H9 (cell line): ENCODE measurements at regions not wholly inside any gene's neighbourhood (a gene's known extent, or its start where the extent isn't known, plus 50 kb on each side); places are given as distances from the start of the nearest gene placed in this dataset.

Experiments
- DNase-seq: peaks from one replicate; pipeline ENCODE4 v3.0.0-alpha.2; 2017
- H2AFZ ChIP-seq: one replicate; pipeline ENCODE4 v1.6.1; 2013; ENCODE audit warnings: mild to moderate bottlenecking, low read length, control low read depth, moderate library complexity
- H2AK5ac ChIP-seq: 2 replicates; pipeline ENCODE4 v1.6.1; 2013; ENCODE audit warnings: low read length, control low read depth, mixed read lengths; ENCODE audit not compliant: insufficient read length
- H2BK120ac ChIP-seq: one replicate; pipeline ENCODE4 v1.6.1; 2013; ENCODE audit warnings: low read depth, mild to moderate bottlenecking, low read length, control low read depth, inconsistent platforms; ENCODE audit not compliant: poor library complexity, severe bottlenecking
- H2BK12ac ChIP-seq: 2 replicates; pipeline ENCODE4 v1.6.1; 2013; ENCODE audit warnings: low read length, control low read depth, mixed read lengths, low read depth; ENCODE audit not compliant: insufficient read length
- H2BK15ac ChIP-seq: 2 replicates; pipeline ENCODE4 v1.6.1; 2013; ENCODE audit warnings: low read depth, low read length, control low read depth
- H2BK20ac ChIP-seq: one replicate; pipeline ENCODE4 v1.6.1; 2013; ENCODE audit warnings: low read depth, mild to moderate bottlenecking, low read length, control low read depth, inconsistent platforms; ENCODE audit not compliant: poor library complexity, severe bottlenecking
- H2BK5ac ChIP-seq: 2 replicates; pipeline ENCODE4 v1.6.1; 2013; ENCODE audit warnings: low read length, control low read depth, mixed read lengths; ENCODE audit not compliant: insufficient read length
- H3K14ac ChIP-seq: 2 replicates; pipeline ENCODE4 v1.6.1; 2013; ENCODE audit warnings: low read length, control low read depth; ENCODE audit not compliant: insufficient read depth
- H3K18ac ChIP-seq: 2 replicates; pipeline ENCODE4 v1.6.1; 2013; ENCODE audit warnings: low read depth, mild to moderate bottlenecking, mixed read lengths, low read length, control low read depth; ENCODE audit not compliant: insufficient read length
- H3K23ac ChIP-seq: 2 replicates; pipeline ENCODE4 v1.6.1; 2013; ENCODE audit warnings: low read length, control low read depth, mixed read lengths, low read depth; ENCODE audit not compliant: insufficient read length
- H3K23me2 ChIP-seq: 2 replicates; pipeline ENCODE4 v1.6.1; 2013; ENCODE audit warnings: low read depth, mild to moderate bottlenecking, mixed read lengths, low read length, control low read depth; ENCODE audit not compliant: insufficient read length, poor library complexity, severe bottlenecking
- H3K27ac ChIP-seq: 2 replicates; pipeline ENCODE4 v1.5.1; 2013; ENCODE audit warnings: low read length, control low read depth, mixed read lengths, low read depth; ENCODE audit not compliant: insufficient read length
- H3K27me3 ChIP-seq: 2 replicates; pipeline ENCODE4 v1.6.1; 2013; ENCODE audit warnings: low read length, control low read depth, inconsistent platforms; ENCODE audit not compliant: insufficient read depth
- H3K4ac ChIP-seq: 2 replicates; pipeline ENCODE4 v1.6.1; 2013; ENCODE audit warnings: low read depth, mild to moderate bottlenecking, control low read depth, inconsistent platforms, low read length, moderate library complexity
- H3K4me1 ChIP-seq: 2 replicates; pipeline ENCODE4 v1.6.1; 2013; ENCODE audit warnings: low read length, control low read depth, inconsistent platforms; ENCODE audit not compliant: insufficient read depth
- H3K4me2 ChIP-seq: 2 replicates; pipeline ENCODE4 v1.6.1; 2013; ENCODE audit warnings: low read length, control low read depth, mixed read lengths; ENCODE audit not compliant: insufficient read length, insufficient read depth
- H3K56ac ChIP-seq: 2 replicates; pipeline ENCODE4 v1.6.1; 2013; ENCODE audit warnings: low read depth, mild to moderate bottlenecking, mixed read lengths, low read length, control low read depth; ENCODE audit not compliant: insufficient read length
- H3K79me1 ChIP-seq: 2 replicates; pipeline ENCODE4 v1.6.1; 2013; ENCODE audit warnings: low read depth, mild to moderate bottlenecking, moderate library complexity, low read length, control low read depth, inconsistent platforms; ENCODE audit not compliant: insufficient read depth, poor library complexity, severe bottlenecking
- H3K79me2 ChIP-seq: 2 replicates; pipeline ENCODE4 v1.6.1; 2013; ENCODE audit warnings: low read length, control low read depth, inconsistent platforms; ENCODE audit not compliant: insufficient read depth
- H3K9ac ChIP-seq: 2 replicates; pipeline ENCODE4 v1.6.1; 2013; ENCODE audit warnings: low read length, control low read depth, mixed read lengths; ENCODE audit not compliant: insufficient read length; ENCODE audit errors: extremely low read depth
- H3K9me3 ChIP-seq: one replicate; pipeline ENCODE4 v1.6.1; 2013; ENCODE audit warnings: low read depth, low read length, inconsistent platforms; ENCODE audit not compliant: control insufficient read depth
- H3T11ph ChIP-seq: one replicate; pipeline ENCODE4 v1.6.1; 2013; ENCODE audit warnings: mild to moderate bottlenecking, low read length, control low read depth, inconsistent platforms
- H4K20me1 ChIP-seq: one replicate; pipeline ENCODE4 v1.6.1; 2013; ENCODE audit not compliant: control insufficient read depth, insufficient read length, insufficient read depth
- H4K5ac ChIP-seq: 2 replicates; pipeline ENCODE4 v1.6.1; 2013; ENCODE audit warnings: low read depth, mild to moderate bottlenecking, mixed read lengths, low read length, control low read depth; ENCODE audit not compliant: insufficient read length
- H4K8ac ChIP-seq: replicated peaks from 2 replicates; pipeline ENCODE4 v1.6.1; 2013; ENCODE audit warnings: low read length, control low read depth, mixed read lengths, low read depth; ENCODE audit not compliant: insufficient read length
- H4K91ac ChIP-seq: 2 replicates; pipeline ENCODE4 v1.6.1; 2013; ENCODE audit warnings: low read depth, mild to moderate bottlenecking, moderate library complexity, mixed read lengths, low read length, control low read depth; ENCODE audit not compliant: insufficient read length
- H3K27ac Mint-ChIP-seq, 3 experiments: 2 replicates in 2 of 3; 3 replicates in 1 of 3; pipeline ENCODE4 v1.8.0; 2020 to 2021; ENCODE audit warnings: mixed read lengths in 3 of 3, mild to moderate bottlenecking in 1 of 3, moderate library complexity in 1 of 3
- H3K27me3 Mint-ChIP-seq: 2 replicates; pipeline ENCODE4 v1.8.0; 2021; ENCODE audit warnings: low read depth, mild to moderate bottlenecking, moderate library complexity, mixed read lengths
- H3K36me3 Mint-ChIP-seq, 3 experiments: 2 replicates in 2 of 3; 3 replicates in 1 of 3; pipeline ENCODE4 v1.8.0; 2020 to 2021; ENCODE audit warnings: low read depth in 3 of 3, mixed read lengths in 3 of 3; ENCODE audit not compliant: insufficient read depth in 1 of 3
- H3K4me1 Mint-ChIP-seq, 2 experiments: 2 replicates each; pipeline ENCODE4 v1.8.0; 2020; ENCODE audit warnings: mixed read lengths in 2 of 2
- H3K4me3 Mint-ChIP-seq, 2 experiments: 2 replicates in 1 of 2; 3 replicates in 1 of 2; pipeline ENCODE4 v1.8.0; 2020 to 2021; ENCODE audit warnings: mild to moderate bottlenecking in 2 of 2, mixed read lengths in 2 of 2, moderate library complexity in 1 of 2
- H3K9me3 Mint-ChIP-seq, 2 experiments: 2 replicates in 1 of 2; 3 replicates in 1 of 2; pipeline ENCODE4 v1.8.0; 2020; ENCODE audit warnings: mild to moderate bottlenecking in 2 of 2, mixed read lengths in 2 of 2, moderate library complexity in 1 of 2
- CTCF ChIP-seq: fragments of 200-600 bp; sonication (generic); conservative IDR thresholded peaks from 3 replicates; pipeline ENCODE4 v1.8.0; 2021; ENCODE audit warnings: antibody characterized with exemption, mild to moderate bottlenecking
- WGBS: extraction: QIAGEN DNeasy Blood & Tissue Kit; methylation state at CpG from one replicate; pipeline ENCODE4 v1.1.7; 2013; ENCODE audit warnings: missing lambda C conversion rate, low lambda C conversion rate, mixed read lengths; ENCODE audit not compliant: insufficient read length; ENCODE audit errors: extremely low coverage; 5-methylcytosine and 5-hydroxymethylcytosine counted together

DNA sequence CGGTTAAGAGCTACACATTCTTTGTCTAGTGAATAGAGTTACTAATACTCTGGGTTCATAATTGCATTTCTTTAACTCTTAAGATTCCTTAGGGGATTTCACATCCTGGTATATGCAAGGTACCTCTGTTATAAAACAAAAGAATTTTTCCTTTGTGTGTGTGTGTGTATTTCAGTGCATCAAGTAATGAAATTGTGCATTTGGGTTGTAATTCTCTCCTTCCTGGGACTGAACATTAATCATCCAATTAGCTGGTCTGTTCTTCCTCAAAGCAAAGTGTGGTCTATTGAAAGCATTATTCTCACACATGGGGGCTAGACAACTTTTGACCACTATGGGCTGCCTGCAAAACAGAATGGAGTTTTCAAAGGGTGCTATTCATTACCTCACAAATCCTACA, 74.0 kb downstream of the ZC3H11B start:
- Histone ChIP-seq H2BK20ac (no peak overlapping the region), H3K18ac (no peak overlapping the region), H2BK120ac (no peak overlapping the region), H4K8ac (no peak overlapping the region), H3K9ac (no peak overlapping the region), H4K91ac (no peak overlapping the region), H2BK15ac (no peak overlapping the region), H4K5ac (no peak overlapping the region), H2AK5ac (no peak overlapping the region), H3K9me3 (no peaks in the 10 kb centered on the region), H3K27ac (no peak overlapping the region), H3K4me2 (no peak overlapping the region), H3K23me2 (no peaks in the 10 kb centered on the region), H2BK5ac (no peak overlapping the region), H3K14ac (no peak overlapping the region), H2BK12ac (no peak overlapping the region), H3K4ac (no peak overlapping the region), H2AFZ (no peak overlapping the region), H3K27me3 (no peaks in the 10 kb centered on the region), H4K20me1 (no peaks in the 10 kb centered on the region), H3K56ac (no peak overlapping the region), H3K23ac (no peak overlapping the region), H3K79me1 (no peaks in the 10 kb centered on the region), H3T11ph (no peak overlapping the region), H3K4me1 (peaks cover 2% of the 10 kb centered on the region; the same call in 1 of the 2 replicates), H3K79me2 (no peaks in the 10 kb centered on the region)
- DNase-seq: no peak
- Mint-ChIP-seq H3K4me3 (no peak overlapping the region), H3K27me3 (no peaks in the 10 kb centered on the region), H3K4me1 (peaks cover under 1 to 18% of the 10 kb centered on the region in 2 experiments), H3K36me3 (no peaks in the 10 kb centered on the region), H3K27ac (no peak overlapping the region), H3K9me3 (no peaks in the 10 kb centered on the region; a peak in 1 of 5 replicates)
- TF ChIP-seq CTCF: no peak
- no CpG with 5 or more reads among the region's 1 CpG for WGBS
